H1 (cell line): ENCODE measurements at regions not wholly inside any gene's neighbourhood (a gene's known extent, or its start where the extent isn't known, plus 50 kb on each side); places are given as distances from the start of the nearest gene placed in this dataset.

Experiments
- CTCF ChIA-PET: fragments of 300-600 bp; sonication (Branson Sonifier 250); formaldehyde crosslinking; loops from one replicate; lab custom pipeline; 2021; ENCODE audit not compliant: partially characterized antibody; lab: Charles Lee
- POLR2A ChIA-PET: fragments of 300-600 bp; sonication (Branson Sonifier 250); formaldehyde crosslinking; loops from one replicate; lab custom pipeline; 2021; ENCODE audit warnings: inconsistent platforms; ENCODE audit not compliant: partially characterized antibody; lab: Charles Lee
- DNase-seq, 2 experiments: peaks; one replicate each; pipeline versions ENCODE4 v3.0.0 to v3.0.0-alpha.2; 2010 to 2022; ENCODE audit warnings: low spot score in 2 of 2, low read depth in 1 of 2, mixed read lengths in 1 of 2
- FAIRE-seq: peaks from 2 replicates; lab custom pipeline; 2011; peaks lifted over from hg19 to GRCh38; lab: Jason Lieb, UNC
- H2AFZ ChIP-seq: 2 replicates; pipeline ENCODE4 v1.8.1; 2012; ENCODE audit warnings: low read length, inconsistent platforms
- H2AK5ac ChIP-seq: 2 replicates; pipeline ENCODE4 v1.6.1; 2013; ENCODE audit warnings: low read depth, low read length
- H2BK120ac ChIP-seq: replicated peaks from 2 replicates; pipeline ENCODE3; 2013; ENCODE audit warnings: low read depth, low read length, inconsistent platforms
- H2BK12ac ChIP-seq: 2 replicates; pipeline ENCODE4 v1.6.1; 2013; ENCODE audit warnings: low read depth, low read length
- H2BK15ac ChIP-seq: 2 replicates; pipeline ENCODE4 v1.6.1; 2013; ENCODE audit warnings: low read length
- H2BK20ac ChIP-seq: 2 replicates; pipeline ENCODE4 v1.6.1; 2013; ENCODE audit warnings: low read length
- H2BK5ac ChIP-seq: 2 replicates; pipeline ENCODE4 v1.6.1; 2013; ENCODE audit warnings: low read depth, low read length
- H3K14ac ChIP-seq: 2 replicates; pipeline ENCODE4 v1.6.1; 2013; ENCODE audit warnings: inconsistent platforms; ENCODE audit not compliant: insufficient read length
- H3K18ac ChIP-seq: 2 replicates; pipeline ENCODE4 v1.6.1; 2013; ENCODE audit warnings: low read length; ENCODE audit errors: extremely low read depth
- H3K23ac ChIP-seq: 2 replicates; pipeline ENCODE4 v1.6.1; 2013; ENCODE audit warnings: inconsistent platforms; ENCODE audit not compliant: insufficient read length
- H3K23me2 ChIP-seq: 2 replicates; pipeline ENCODE4 v1.6.1; 2013; ENCODE audit warnings: low read depth, low read length
- H3K27ac ChIP-seq: 2 replicates; pipeline ENCODE4 v1.6.1; 2011; ENCODE audit warnings: low read depth, low read length, inconsistent platforms
- H3K27me3 ChIP-seq, 4 experiments: replicated peaks in 1 of 4; 1 replicate in 1 of 4; 2 replicates in 3 of 4; pipeline versions ENCODE4 v1.6.1 to v1.8.1; 2011 to 2013; ENCODE audit warnings: low read length in 3 of 4, mild to moderate bottlenecking in 3 of 4, inconsistent platforms in 2 of 4, mixed read lengths in 2 of 4, moderate library complexity in 1 of 4; ENCODE audit not compliant: control insufficient read depth in 3 of 4, insufficient read depth in 3 of 4; ENCODE audit errors: extremely low read depth in 1 of 4
- H3K36me3 ChIP-seq, 4 experiments: 2 replicates each; pipeline versions ENCODE4 v1.6.1 to v1.8.1; 2011 to 2013; ENCODE audit warnings: mild to moderate bottlenecking in 4 of 4, low read length in 3 of 4, moderate library complexity in 2 of 4, control low read depth in 1 of 4, inconsistent platforms in 1 of 4; ENCODE audit not compliant: insufficient read depth in 4 of 4, control insufficient read depth in 2 of 4
- H3K4ac ChIP-seq: replicated peaks from 2 replicates; pipeline ENCODE3; 2013; ENCODE audit warnings: low read length, low read depth, mixed read lengths, inconsistent platforms; ENCODE audit not compliant: insufficient read length
- H3K4me1 ChIP-seq, 4 experiments: replicated peaks in 1 of 4; 1 replicate in 1 of 4; 2 replicates in 3 of 4; pipeline versions ENCODE4 v1.6.1 to v1.8.1; 2011 to 2013; ENCODE audit warnings: low read length in 3 of 4, inconsistent platforms in 2 of 4, mixed read lengths in 1 of 4; ENCODE audit not compliant: insufficient read depth in 4 of 4, control insufficient read depth in 3 of 4
- H3K4me2 ChIP-seq, 2 experiments: 2 replicates each; pipeline versions ENCODE4 v1.6.1 to v1.8.1; 2011 to 2013; ENCODE audit warnings: low read depth in 2 of 2, low read length in 2 of 2, control low read depth in 1 of 2, inconsistent platforms in 1 of 2, mild to moderate bottlenecking in 1 of 2; ENCODE audit not compliant: insufficient read depth in 1 of 2
- H3K4me3 ChIP-seq, 4 experiments: fragments of 200-600, 300-600 bp in 1 of 4; sonication (generic), shearing (Covaris generic), sonication (Bioruptor Twin) in 1 of 4; 2 replicates each; pipeline versions ENCODE4 v1.5.1 to v1.8.1; 2011 to 2016; ENCODE audit warnings: low read length in 4 of 4, low read depth in 3 of 4, control low read depth in 2 of 4, inconsistent platforms in 2 of 4, mild to moderate bottlenecking in 2 of 4, mixed read lengths in 1 of 4, moderate library complexity in 1 of 4; ENCODE audit not compliant: insufficient read depth in 2 of 4; ENCODE audit errors: extremely low read depth in 1 of 4
- H3K56ac ChIP-seq: replicated peaks from 2 replicates; pipeline ENCODE3; 2013; ENCODE audit warnings: low read depth, mild to moderate bottlenecking, mixed read lengths, low read length, inconsistent platforms; ENCODE audit not compliant: insufficient read length
- H3K79me1 ChIP-seq: 2 replicates; pipeline ENCODE4 v1.6.1; 2013; ENCODE audit warnings: low read depth, low read length, control low read depth
- H3K79me2 ChIP-seq, 2 experiments: 2 replicates each; pipeline versions ENCODE4 v1.6.1 to v1.8.1; 2012 to 2013; ENCODE audit warnings: low read length in 2 of 2, mild to moderate bottlenecking in 2 of 2, inconsistent platforms in 1 of 2; ENCODE audit not compliant: insufficient read depth in 2 of 2, control insufficient read depth in 1 of 2
- H3K9ac ChIP-seq, 4 experiments: replicated peaks in 1 of 4; 1 replicate in 1 of 4; 2 replicates in 3 of 4; pipeline versions ENCODE4 v1.6.1 to v1.8.1; 2011 to 2013; ENCODE audit warnings: low read depth in 3 of 4, low read length in 3 of 4, control low read depth in 2 of 4, mild to moderate bottlenecking in 2 of 4, moderate library complexity in 2 of 4, inconsistent platforms in 1 of 4; ENCODE audit errors: extremely low read depth in 1 of 4
- H3K9me3 ChIP-seq, 2 experiments: 2 replicates each; pipeline versions ENCODE4 v1.6.1 to v1.8.1; 2012 to 2013; ENCODE audit warnings: mild to moderate bottlenecking in 2 of 2, moderate library complexity in 2 of 2, control low read depth in 1 of 2, inconsistent platforms in 1 of 2, low read depth in 1 of 2, low read length in 1 of 2, mixed read lengths in 1 of 2; ENCODE audit not compliant: insufficient read depth in 2 of 2
- H4K20me1 ChIP-seq, 2 experiments: replicated peaks in 1 of 2; 2 replicates each; pipeline versions ENCODE3 to v1.8.1; 2011 to 2013; ENCODE audit warnings: inconsistent platforms in 2 of 2, low read length in 2 of 2, mild to moderate bottlenecking in 1 of 2; ENCODE audit not compliant: insufficient read depth in 2 of 2, control insufficient read depth in 1 of 2
- H4K5ac ChIP-seq: 2 replicates; pipeline ENCODE4 v1.6.1; 2013; ENCODE audit warnings: low read length, low read depth, mixed read lengths, inconsistent platforms; ENCODE audit not compliant: insufficient read length
- H4K8ac ChIP-seq: 2 replicates; pipeline ENCODE4 v1.8.0; 2013; ENCODE audit warnings: mild to moderate bottlenecking, moderate library complexity, low read length, inconsistent platforms; ENCODE audit not compliant: insufficient read depth; ENCODE audit errors: extremely low read depth
- H4K91ac ChIP-seq: replicated peaks from 2 replicates; pipeline ENCODE3; 2013; ENCODE audit warnings: low read length, mixed read lengths, inconsistent platforms; ENCODE audit not compliant: insufficient read length
- RAD21 ChIP-seq, 2 experiments: IDR thresholded peaks in 1 of 2; conservative IDR thresholded peaks in 1 of 2; 2 replicates each; pipeline ENCODE4 v1.6.1; 2011; ENCODE audit warnings: low read depth in 2 of 2, low read length in 2 of 2, improper control_type of control experiment in 1 of 2, inconsistent platforms in 1 of 2, mild to moderate bottlenecking in 1 of 2, moderate library complexity in 1 of 2
- WGBS, 2 experiments: shearing (Covaris generic) in 1 of 2; methylation state at CpG; one replicate each; pipeline versions ENCODE4 v1.1.6 to v1.1.7; 2013 to 2015; ENCODE audit warnings: low lambda C conversion rate in 2 of 2, mixed read lengths in 2 of 2, inconsistent platforms in 1 of 2, low coverage in 1 of 2, missing lambda C conversion rate in 1 of 2; ENCODE audit not compliant: insufficient replicate concordance in 2 of 2, insufficient coverage in 1 of 2, insufficient read length in 1 of 2; ENCODE audit errors: extremely low coverage in 1 of 2, missing lambda C conversion rate in 1 of 2; 5-methylcytosine and 5-hydroxymethylcytosine counted together

DNA sequence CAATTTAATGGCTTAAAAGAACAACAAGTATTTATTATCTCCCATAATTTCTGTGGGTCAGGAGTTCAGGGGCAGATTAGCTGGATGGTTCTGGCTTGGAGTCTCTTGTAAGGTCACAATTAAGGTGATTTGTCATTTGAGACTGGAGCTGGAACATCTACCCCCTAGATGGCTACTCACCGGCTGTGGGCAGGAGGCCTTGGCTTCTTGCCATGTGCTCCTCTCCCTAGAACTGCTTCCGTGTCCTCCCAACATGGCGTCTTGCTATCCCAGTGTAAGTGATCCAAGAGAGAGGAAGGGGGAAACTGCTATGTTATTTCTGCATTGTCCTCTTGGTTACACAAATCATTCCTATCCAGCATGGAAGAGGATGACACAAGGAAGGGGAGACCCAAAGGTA, 210.2 kb upstream of the ECI2 start:
- Histone ChIP-seq H2BK5ac (no peak overlapping the region), H4K20me1 (no peaks in the 10 kb centered on the region), H3K56ac (no peak overlapping the region), H2AFZ (peak overlapping the region; percentile 24), H3K79me1 (no peaks in the 10 kb centered on the region), H2BK15ac (no peak overlapping the region), H2BK20ac (peak overlapping the region; percentile 3; the same call in 1 of the 2 replicates), H3K4me2 (no peak overlapping the region), H3K4me3 (no peak overlapping the region), H4K8ac (no peak overlapping the region), H3K4me1 (no peaks in the 10 kb centered on the region), H3K23me2 (no peaks in the 10 kb centered on the region), H3K27me3 (peaks cover 0 to 2% (median 0%) of the 10 kb centered on the region in 4 experiments; a peak in 1 of 7 replicates), H3K14ac (no peak overlapping the region), H3K79me2 (no peaks in the 10 kb centered on the region), H3K18ac (no peak overlapping the region), H3K4ac (no peak overlapping the region), H2AK5ac (no peak overlapping the region), H3K27ac (no peak overlapping the region), H3K36me3 (no peaks in the 10 kb centered on the region), H4K5ac (no peak overlapping the region), H3K9ac (no peak overlapping the region), H2BK12ac (no peak overlapping the region), H3K9me3 (no peaks in the 10 kb centered on the region), H3K23ac (no peak overlapping the region), H2BK120ac (no peak overlapping the region)
- 98% methylated on average over 3 of the region's 3 CpGs; no CpG with 5 or more reads in 1 of the 2 experiments for WGBS, 2 experiments
- ChIA-PET POLR2A (no interaction called here), CTCF (interaction anchor here (0.6 kb wide), 1 partner anchor 301 kb away, joined by 4 read pairs; no protein-coding TSS in a partner anchor)
- no peak for DNase-seq
- FAIRE-seq, result no peak
- TF ChIP-seq RAD21 (IDR thresholded peaks at IDR 0.05 in 1 of 2, conservative IDR thresholded peaks at IDR 0.05 in 1 of 2; ENCODE audit: low read depth in 2 of 2, low read length in 2 of 2), result no peak
- TF ChIP-seq, all 59 proteins: peak for 0
- no peak overlapping the region for H4K91ac ChIP-seq
